HG03520 (cell line): ENCODE measurements at regions not wholly inside any gene's neighbourhood (a gene's known extent, or its start where the extent isn't known, plus 50 kb on each side); places are given as distances from the start of the nearest gene placed in this dataset.

ENCODE experiments used
- ATAC-seq: cut with Tn5 transposase; IDR thresholded peaks from one replicate; pipeline ENCODE4 v1.9.1; 2021; ENCODE audit warnings: mild to moderate bottlenecking, moderate library complexity; ENCODE audit not compliant: unreplicated experiment

- no peak for ATAC-seq
Observed at GRCh38 chr9:118364266-118365106, 660.3 kb downstream of the TLR4 start.

GRCh38 chr9:118366228-118366627 is 662.0 kb downstream of the TLR4 start:
- ATAC-seq: no peak

- ATAC-seq: no peak
Observed at GRCh38 chr9:118367383-118367782, 663.2 kb downstream of the TLR4 start.

- ATAC-seq: no peak
Observed at GRCh38 chr9:118384531-118385100, 680.4 kb downstream of the TLR4 start.

GRCh38 chr9:118395415-118395814 is 691.2 kb downstream of the TLR4 start:
- peak; percentile 62 for ATAC-seq

GRCh38 chr9:118401546-118401945 is 697.3 kb downstream of the TLR4 start:
- ATAC-seq: no peak

- ATAC-seq: no peak
Observed at GRCh38 chr9:118414676-118415075, 710.5 kb downstream of the TLR4 start.

- no peak for ATAC-seq
Observed at GRCh38 chr9:118418887-118419565, 714.8 kb downstream of the TLR4 start.

- no peak for ATAC-seq
Observed at GRCh38 chr9:118419676-118420075, 715.5 kb downstream of the TLR4 start.

- ATAC-seq: no peak
Observed at GRCh38 chr9:118422508-118422907, 718.3 kb downstream of the TLR4 start.

- ATAC-seq: no peak
Observed at GRCh38 chr9:118423021-118423420, 718.8 kb downstream of the TLR4 start.

GRCh38 chr9:118423721-118424120 is 719.5 kb downstream of the TLR4 start:
- ATAC-seq: no peak

GRCh38 chr9:118426772-118427171 is 722.6 kb downstream of the TLR4 start:
- ATAC-seq: no peak

- ATAC-seq: no peak
Observed at GRCh38 chr9:118438810-118439209, 734.6 kb downstream of the TLR4 start.

- ATAC-seq: no peak
Observed at GRCh38 chr9:118439441-118439840, 735.2 kb downstream of the TLR4 start.

- ATAC-seq: no peak
Observed at GRCh38 chr9:118444403-118444802, 740.2 kb downstream of the TLR4 start.

- ATAC-seq: no peak
Observed at GRCh38 chr9:118446943-118447639, 742.9 kb downstream of the TLR4 start.

- ATAC-seq: no peak
Observed at GRCh38 chr9:118449554-118449953, 745.4 kb downstream of the TLR4 start.

- no peak for ATAC-seq
Observed at GRCh38 chr9:118455259-118455658, 751.1 kb downstream of the TLR4 start.

GRCh38 chr9:118455788-118456187 is 751.6 kb downstream of the TLR4 start:
- no peak for ATAC-seq
